ENCODE measurements at regions not wholly inside any gene's neighbourhood (a gene's known extent, or its start where the extent isn't known, plus 50 kb on each side); places are given as distances from the start of the nearest gene placed in this dataset.

- TF ChIP-seq RAD21 (IDR thresholded peaks at IDR 0.05; ENCODE audit: low read length) (no peak), MAFK (IDR thresholded peaks at IDR 0.05; ENCODE audit: low read depth, low read length) (no peak), FOS (IDR thresholded peaks at IDR 0.05; ENCODE audit: low read depth, low read length) (0 out of 2 replicates have a peak, but pooled peaks have one; percentile 22)
- H3K9me1 ChIP-seq (ENCODE audit: insufficient read depth, low read length) = peaks cover 4% of the 10 kb centered on the region; the same call in 1 of the 2 replicates
- peak overlapping the region; percentile 29; the same call in 1 of the 2 replicates for H3K4me2 ChIP-seq (ENCODE audit: low read depth, low read length)
- H3K9me3 ChIP-seq (ENCODE audit: control insufficient read depth, insufficient read depth, low read length) = no peaks in the 10 kb centered on the region
- no peaks in the 10 kb centered on the region for H3K36me3 ChIP-seq (ENCODE audit: control insufficient read depth, insufficient read depth, low read length)
- H4K20me1 ChIP-seq (ENCODE audit: insufficient read depth, low read length) = no peaks in the 10 kb centered on the region
- no peak overlapping the region for H3K23ac ChIP-seq (ENCODE audit: low read depth, low read length)
- no peak overlapping the region for H4K8ac ChIP-seq (ENCODE audit: low read depth in 2 of 2, low read length in 2 of 2)
- peaks cover 4% of the 10 kb centered on the region for H3K4me1 ChIP-seq (ENCODE audit: control insufficient read depth, insufficient read depth, low read length)
- H3K27me3 ChIP-seq (ENCODE audit: control insufficient read depth, insufficient read depth, low read length) = peaks cover 5% of the 10 kb centered on the region
- no peak overlapping the region for H2BK120ac ChIP-seq (ENCODE audit: low read depth, low read length)
- no peak overlapping the region for H2BK5ac ChIP-seq (ENCODE audit: low read depth, low read length, poor library complexity, severe bottlenecking)
- ChIA-PET CTCF (no interaction called here), POLR2A (ENCODE audit: unreplicated experiment) (no interaction called here)
- no peak overlapping the region for H3K27ac ChIP-seq (ENCODE audit: insufficient read depth, low read length)
- in situ Hi-C loops (cut with MboI; ENCODE audit: low sequenced_read_pairs) = no loop called here
- no peak overlapping the region for H3K56ac ChIP-seq (ENCODE audit: extremely low read depth, insufficient read depth, low read length)
- intact Hi-C loops (cut with micrococcal nuclease) = no loop called here
- no peak overlapping the region for H3K14ac ChIP-seq (replicated peaks; ENCODE audit: low read depth, low read length)
- DNase-seq (peak; percentile 73), ATAC-seq (ENCODE audit: low read depth) (peak; percentile 93)
- no peak overlapping the region for H3K4me3 ChIP-seq (ENCODE audit: insufficient read depth, low read depth, low read length)
- WGBS, 2 experiments (ENCODE audit: extremely low coverage in 2 of 2, insufficient read length in 1 of 2) = 44% methylated on average over 1 of the region's 6 CpGs; no CpG with 5 or more reads in 1 of the 2 experiments
- H4K5ac ChIP-seq (ENCODE audit: low read depth, low read length) = no peak overlapping the region
- dilution Hi-C loops (cut with HindIII; ENCODE audit: low sequenced_read_pairs, unreplicated experiment) = no loop called here
- H4K91ac ChIP-seq (ENCODE audit: insufficient read depth, low read depth, low read length) = no peak overlapping the region
- H2BK20ac ChIP-seq (ENCODE audit: low read depth, low read length) = no peak overlapping the region
- no peak overlapping the region; the same call in 1 of the 2 replicates for H3K18ac ChIP-seq (ENCODE audit: low read depth, low read length)
- H3K4ac ChIP-seq (ENCODE audit: low read depth, low read length) = no peak overlapping the region
- no peaks in the 10 kb centered on the region for H3K79me1 ChIP-seq (ENCODE audit: low read depth in 1 of 2, low read length in 2 of 2)
- H3K9ac ChIP-seq (ENCODE audit: low read depth, low read length) = no peak overlapping the region
- peak overlapping the region; percentile 18 for H2AFZ ChIP-seq (replicated peaks; ENCODE audit: low read length, poor library complexity)
- no TSS peak for BruUV-seq (replicated peaks)
- H2AK9ac ChIP-seq (replicated peaks; ENCODE audit: low read depth, low read length, poor library complexity) = no peak overlapping the region
- no peak overlapping the region for H2AK5ac ChIP-seq (ENCODE audit: low read depth, low read length)
- no peak overlapping the region for H2BK15ac ChIP-seq (ENCODE audit: low read depth, low read length)
Measured at GRCh38 chr3:56862352-56863062, 60.8 kb upstream of the ARHGEF3 start.
